Left lobe of liver (tissue), 2 donors: ENCODE measurements at regions not wholly inside any gene's neighbourhood (a gene's known extent, or its start where the extent isn't known, plus 50 kb on each side); places are given as distances from the start of the nearest gene placed in this dataset.
"Not testable (repeated sequence)": the region's sequence is repeated elsewhere in the genome, so short reads cannot be mapped to it uniquely, and the experiment has no call there.

ENCODE experiments used
- ATAC-seq: fragments of 200-7000 bp; cut with Tn5 transposase; one replicate; pipeline ENCODE4 v1.9.1; 2020; ENCODE audit warnings: mild to moderate bottlenecking, moderate library complexity
- DNase-seq: peaks from one replicate; pipeline ENCODE4 v3.0.0-alpha.2; 2020; ENCODE audit warnings: low spot score
- donor health status: DM: no; HTN: no; CAD: no; lungs with moderate emphysema.
- donor health status: DM: no; HTN: yes; CAD: no.

DNA sequence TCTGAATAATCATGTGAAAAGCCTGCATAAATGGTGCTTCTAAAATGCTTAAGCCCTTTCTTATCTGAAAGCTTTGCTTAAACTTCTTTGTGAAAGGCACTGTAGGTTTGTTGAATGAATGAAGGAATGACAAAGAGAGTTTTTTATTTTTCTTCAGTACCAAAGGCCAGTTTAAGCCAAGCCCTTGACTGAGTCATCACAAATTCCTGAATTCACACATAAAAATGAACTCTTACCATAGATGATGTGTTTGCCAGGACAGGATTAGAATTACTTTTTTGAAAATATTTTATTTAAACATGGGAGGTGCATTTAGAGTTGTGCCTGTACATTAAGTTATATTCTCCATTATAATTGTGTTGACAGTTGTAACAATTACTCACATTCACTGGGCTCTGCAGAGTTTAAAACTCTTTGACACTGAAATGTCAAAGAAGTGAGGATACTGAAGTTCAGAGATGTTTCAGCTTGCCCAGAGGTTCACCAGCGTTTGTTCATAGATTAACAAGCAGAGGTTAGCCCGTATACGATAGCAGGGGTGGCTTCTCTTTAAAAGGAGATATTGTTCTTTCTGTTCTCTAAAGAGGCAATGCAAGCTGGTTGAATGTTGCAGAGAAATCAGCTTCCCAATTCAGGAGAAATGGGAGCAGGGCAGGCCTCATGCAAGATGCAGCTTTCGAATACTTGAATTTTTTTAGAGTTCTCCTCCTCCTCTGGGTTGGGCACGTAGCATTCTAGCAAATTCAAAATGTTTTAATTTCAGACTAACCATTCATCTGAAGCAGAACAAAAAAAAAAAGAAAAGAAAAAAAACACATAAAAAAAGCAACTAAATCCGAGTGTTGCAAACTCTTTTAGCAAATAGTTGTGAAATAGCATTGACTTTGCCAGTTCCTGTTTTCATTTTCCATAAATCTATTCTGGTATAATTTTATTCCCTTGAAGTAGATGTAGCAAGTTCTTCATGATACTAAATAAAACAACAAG, 358.7 kb upstream of the KLF4 start:
- DNase-seq (no peak), ATAC-seq (no peak)

DNA sequence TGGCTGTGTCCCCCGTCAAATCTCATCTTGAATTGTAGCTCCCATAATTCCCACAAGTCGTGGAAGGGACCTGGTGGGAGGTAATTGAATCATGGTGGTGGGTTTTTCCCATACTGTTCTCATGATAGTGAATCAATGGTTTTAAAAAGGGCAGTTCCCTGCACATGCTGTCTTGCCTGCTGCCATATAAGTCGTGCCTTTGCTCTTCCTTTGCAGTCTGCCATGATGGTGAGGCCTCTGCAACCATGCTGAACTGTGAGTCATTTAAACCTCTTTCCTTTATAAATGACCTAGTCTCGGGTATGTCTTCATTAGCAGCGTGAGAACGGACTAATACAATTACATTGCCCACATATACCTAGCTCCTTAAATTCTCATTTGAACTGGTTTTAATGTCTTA, 353.0 kb upstream of the KLF4 start:
- ATAC-seq: no peak
- no peak for DNase-seq

DNA sequence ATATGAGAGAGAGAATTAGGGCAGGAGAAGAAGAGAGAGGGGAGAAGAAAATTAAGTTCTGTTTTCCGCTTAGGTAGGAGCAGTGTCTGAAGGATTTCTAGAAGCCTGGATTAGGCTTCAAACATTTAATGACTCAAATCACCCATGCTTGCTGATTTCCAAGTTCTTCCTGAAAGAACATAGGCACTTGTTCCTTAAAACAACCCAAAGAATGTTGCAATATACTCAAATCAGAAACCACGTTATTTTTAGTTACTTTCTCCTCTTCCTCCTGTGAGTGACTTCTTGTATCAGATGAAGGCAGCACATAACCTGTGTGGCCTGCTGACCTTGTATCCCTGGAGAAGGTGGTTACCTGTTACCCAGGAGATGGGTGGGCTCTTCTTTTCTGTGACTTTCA, 351.5 kb upstream of the KLF4 start:
- ATAC-seq: no peak
- DNase-seq: no peak

DNA sequence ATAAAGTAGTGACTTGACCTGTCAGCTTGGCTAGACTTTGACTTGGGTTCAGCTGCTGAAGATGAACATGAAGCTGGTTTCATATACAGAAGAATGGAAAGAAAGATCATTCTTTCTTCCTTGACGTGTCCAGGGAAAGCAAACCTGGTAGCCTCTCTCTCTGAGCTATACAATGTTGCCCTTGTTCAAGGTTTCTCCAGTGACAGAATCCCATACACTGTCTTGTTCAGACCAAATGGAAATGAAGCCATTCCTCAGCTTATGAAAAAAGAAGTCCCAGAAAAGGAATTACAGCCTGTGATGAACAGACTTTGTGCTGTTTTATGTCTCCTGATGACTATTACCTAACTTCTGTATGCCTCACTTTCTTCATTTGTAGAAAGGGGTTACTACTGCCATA, 349.8 kb upstream of the KLF4 start:
- DNase-seq: no peak
- ATAC-seq: no peak

DNA sequence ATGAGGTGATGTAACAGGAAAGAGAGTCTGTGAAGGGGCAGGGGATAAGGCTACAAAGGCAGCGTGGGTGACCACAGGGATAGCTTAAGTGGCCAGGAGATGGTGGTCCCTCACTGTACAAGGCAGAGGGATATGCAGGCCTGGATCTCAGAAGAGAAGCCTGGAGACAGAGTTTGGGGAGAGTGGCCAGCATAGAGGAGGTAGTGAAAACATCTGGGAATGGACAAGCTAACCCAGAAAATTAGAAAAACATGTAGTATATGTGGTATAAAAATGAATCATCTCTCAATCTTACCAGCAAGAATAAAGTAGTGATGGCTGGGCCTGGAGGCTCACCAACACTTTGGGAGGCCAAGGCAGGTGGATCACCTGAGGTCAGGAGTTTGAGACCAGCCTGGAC, 349.2 kb upstream of the KLF4 start:
- ATAC-seq: no peak
- no peak for DNase-seq

DNA sequence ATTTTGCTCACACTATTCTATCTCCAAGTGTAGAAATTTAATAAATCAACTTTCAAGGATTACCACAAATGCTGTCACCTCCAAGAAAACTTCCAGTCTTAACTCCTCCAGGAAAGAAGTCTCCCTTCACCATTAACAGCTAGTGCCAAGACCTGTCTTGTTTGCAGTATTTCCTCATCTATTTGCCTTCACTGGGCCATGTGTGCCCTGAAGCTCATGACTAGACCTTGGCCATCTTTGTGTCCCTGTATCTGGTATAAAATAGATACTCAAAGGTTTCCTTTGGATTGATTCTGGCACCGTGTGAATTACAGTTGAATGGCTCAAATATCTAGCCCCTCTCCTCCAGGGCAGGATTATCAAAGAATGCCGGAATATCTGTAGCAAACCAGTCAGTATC, 346.7 kb upstream of the KLF4 start:
- ATAC-seq: peak; percentile 78
- DNase-seq: no peak

DNA sequence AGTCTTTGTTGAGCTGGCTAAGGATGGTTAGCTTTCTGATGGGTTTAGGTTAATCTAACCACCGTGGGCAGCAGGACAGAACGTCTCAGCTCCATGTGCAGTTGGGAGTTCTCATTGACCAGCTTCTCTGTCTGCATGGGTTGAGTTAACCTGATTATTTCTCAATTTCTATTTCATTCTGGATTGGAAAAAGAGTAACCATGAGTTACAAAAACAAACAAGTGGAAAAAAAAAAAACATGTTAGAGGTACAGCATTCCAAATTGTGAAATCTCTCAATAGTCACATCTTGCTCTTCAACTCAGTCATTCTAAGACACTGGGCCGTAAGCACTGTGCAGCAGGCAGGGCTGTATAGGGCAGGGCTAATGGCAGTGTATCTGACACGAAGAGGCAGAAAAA, 343.7 kb upstream of the KLF4 start:
- ATAC-seq (peak; percentile 72), DNase-seq (no peak)

DNA sequence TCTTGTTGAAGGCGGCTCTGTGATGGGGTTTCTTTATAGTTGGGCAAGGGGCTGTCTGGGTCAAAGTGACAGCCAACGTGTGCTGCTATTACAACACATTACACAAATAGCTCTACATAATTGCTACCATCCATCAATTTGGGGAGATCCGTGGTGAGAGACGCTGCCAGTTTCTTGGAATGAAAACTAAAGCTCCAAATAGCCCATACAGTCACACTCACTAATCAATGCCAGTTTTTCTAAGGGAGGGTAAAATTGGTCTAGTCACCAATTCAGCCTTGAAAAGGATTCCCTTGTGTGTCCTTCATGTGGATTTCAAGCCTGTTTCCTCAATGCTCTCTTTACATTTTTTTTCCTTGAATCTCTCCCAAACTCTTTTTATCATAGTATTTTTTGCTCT, 343.3 kb upstream of the KLF4 start:
- no peak for ATAC-seq

DNA sequence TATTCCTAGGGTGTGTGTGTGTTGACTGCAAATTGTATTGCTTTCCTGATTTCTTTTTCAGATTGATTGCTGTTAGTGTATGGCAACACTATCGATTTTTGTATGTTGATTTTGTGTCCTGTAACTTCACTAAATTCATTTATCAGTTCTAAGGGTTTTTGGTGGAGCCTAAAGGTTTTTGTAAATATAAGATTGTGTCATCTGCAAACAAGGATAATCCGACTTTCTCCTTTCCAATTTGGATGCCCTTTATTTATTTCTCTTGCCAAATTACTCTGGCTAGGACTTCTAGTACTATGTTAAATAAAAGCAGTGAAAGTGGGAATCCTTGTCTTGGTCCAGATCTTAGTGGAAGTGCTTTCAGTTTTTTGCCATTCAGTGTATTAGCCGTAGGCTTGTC, 340.9 kb upstream of the KLF4 start:
- no peak for DNase-seq

More for the DNA sequence above, 343.3 kb upstream of the KLF4 start:
- DNase-seq: no peak

DNA sequence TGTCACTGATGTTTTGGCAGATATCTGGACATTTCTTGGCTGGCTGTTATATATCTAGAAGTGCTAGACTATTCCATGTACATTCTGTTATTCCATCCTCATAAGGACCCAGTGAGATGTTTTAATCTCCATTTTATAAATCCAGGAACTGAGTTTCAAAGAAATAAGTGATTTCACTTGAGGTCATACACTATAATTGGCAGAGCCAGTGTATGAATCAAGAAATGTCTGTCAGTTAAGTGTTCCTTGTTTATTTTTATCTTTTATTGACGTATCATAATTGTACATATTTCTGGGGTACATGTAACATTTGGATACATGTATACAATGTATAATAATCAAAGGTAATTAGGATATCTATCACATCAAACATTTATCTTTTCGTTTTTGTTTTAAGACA, 338.3 kb upstream of the KLF4 start:
- no peak for ATAC-seq
- DNase-seq: no peak

More for the DNA sequence above, 340.9 kb upstream of the KLF4 start:
- peak; percentile 66 for ATAC-seq

DNA sequence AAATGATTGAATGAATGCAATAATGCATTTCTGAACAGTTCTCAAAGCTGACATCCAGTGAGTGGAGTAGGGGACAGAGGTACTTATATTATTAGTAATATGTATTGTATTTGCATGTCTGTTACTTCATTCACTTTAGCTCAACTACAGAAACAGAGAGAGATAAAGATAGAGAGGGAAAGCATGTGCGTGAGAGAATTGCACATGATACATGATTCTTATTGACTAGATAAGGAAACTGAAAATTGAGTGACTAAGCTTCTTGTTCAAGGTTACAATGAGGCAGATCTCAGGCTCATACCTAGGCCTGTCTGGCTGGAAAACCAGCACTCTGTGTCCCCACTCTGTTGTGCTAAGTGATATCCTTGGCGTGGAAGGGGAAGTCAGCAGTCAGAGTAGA, 337.7 kb upstream of the KLF4 start:
- no peak for DNase-seq
- ATAC-seq: no peak

DNA sequence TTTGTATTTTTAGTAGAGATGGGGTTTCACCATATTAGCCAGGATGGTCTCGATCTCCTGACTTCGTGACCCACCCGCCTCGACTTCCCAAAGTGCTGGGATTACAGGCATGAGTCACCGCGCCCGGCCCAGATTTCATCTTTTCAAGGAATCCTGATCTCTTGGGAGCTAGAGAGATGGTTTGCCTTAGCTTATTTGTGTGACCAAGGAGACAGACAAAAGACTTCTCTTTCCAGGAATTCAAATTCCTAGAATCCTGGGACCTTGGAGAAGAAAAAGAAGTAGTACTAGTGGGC, 337.1 kb upstream of the KLF4 start:
- not testable (repeated sequence) for ATAC-seq, DNase-seq

DNA sequence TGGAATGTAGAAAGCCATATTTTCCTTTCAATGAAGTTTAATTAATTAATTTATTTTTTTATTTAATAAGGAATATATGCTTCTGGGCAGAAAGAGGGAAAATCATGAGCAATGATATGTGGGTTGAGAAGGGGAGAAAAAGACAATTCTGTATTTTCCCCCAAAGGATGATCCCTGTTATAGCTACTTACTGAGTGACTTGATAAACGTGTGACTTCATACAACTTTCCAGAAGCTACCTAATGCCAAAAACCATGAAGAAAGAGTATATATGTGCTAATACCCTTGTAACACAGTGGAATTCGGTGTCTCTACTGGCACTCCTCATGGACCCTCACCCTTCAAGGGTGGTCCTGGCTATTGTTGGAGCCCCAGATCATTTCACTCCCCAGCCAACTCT, 335.0 kb upstream of the KLF4 start:
- ATAC-seq (no peak), DNase-seq (no peak)

DNA sequence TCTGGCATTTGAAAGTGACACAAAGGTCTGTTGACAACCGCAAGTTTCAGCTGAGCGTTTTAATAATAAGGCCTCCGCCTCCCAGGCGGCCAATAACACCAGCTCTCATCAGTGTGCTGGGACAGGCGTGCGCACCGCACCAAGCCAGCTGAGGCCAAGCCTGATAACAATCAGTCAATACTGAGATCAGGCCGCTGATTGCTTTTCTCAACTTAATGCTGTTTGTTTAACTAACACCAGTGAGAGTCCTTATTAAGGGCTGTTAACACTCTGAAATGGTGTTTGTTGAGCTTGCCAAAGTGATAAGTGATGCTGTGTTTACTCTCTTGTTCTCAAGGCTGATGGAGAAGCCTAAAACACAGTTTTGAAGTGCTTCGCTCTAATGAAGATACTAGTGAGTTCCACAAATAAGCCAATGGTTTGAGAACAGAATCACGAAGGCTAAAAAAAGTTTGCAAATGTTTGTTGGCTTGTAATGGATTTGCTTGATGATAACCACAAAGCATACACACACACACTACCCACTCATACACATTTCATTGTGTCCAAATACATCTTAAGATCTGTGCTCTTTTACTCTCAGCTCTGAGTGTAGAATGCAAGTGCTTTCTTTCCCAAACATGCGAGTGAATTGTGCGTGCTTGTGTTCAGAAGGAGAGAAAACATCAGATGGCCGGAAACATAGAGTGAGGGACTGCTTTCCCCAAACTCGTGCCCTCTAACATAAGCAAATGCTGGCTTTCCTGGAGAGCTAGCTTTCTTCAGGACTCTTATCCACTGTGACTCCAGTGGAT, 330.4 kb upstream of the KLF4 start:
- peak; percentile 50 for ATAC-seq
- no peak for DNase-seq

DNA sequence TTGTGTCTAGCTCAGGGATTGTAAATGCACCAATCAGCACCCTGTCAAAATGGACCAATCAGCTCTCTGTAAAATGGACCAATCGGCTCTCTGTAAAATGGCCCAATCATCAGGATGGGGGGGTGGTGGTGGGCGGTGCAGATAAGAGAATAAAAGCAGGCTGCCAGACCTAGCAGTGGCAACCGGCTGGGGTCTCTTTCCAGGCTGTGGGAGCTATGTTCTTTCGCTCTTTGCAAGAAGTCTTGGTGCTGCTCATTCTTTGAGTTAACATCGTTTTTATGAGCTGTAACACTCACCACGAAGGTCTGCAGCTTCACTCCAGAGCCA, 328.9 kb upstream of the KLF4 start:
- not testable (repeated sequence) for DNase-seq, ATAC-seq

DNA sequence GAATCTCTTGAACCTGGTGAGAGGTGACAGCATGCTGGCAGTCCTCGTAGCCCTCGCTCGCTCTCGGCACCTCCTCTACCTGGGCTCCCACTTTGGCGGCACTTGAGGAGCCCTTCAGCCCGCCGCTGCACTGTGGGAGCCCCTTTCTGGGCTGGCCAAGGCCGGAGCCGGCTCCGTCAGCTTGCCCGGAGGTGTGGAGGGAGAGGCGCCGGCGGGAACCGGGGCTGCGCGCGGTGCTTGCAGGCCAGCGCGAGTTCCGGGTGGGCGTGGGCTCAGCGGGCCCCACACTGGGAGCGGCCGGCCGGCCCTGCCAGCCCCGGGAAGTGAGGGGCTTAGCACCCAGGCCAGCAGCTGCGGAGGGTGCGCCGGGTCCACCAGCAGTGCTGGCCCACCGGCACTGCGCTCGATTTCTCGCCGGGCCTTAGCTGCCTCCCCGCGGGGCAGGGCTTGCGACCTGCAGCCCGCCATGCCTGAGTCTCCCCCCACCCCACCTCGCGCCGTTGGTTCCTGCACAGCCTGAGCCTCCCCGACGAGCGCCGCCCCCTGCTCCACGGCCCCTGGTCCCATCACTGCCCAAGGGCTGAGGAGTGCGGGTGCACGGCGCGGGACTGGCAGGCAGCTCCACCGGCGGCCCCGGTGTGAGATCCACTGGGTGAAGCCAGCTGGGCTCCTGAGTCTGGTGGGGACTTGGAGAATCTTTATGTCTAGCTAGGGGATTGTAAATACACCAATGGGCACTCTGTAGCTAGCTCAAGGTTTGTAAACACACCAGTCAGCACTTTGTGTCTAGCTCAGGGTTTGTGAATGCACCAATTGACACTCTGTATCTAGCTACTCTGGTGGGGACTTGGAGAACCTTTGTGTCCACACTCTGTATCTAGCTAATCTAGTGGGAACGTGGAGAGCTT, 328.3 kb upstream of the KLF4 start:
- ATAC-seq, DNase-seq: not testable (repeated sequence)

DNA sequence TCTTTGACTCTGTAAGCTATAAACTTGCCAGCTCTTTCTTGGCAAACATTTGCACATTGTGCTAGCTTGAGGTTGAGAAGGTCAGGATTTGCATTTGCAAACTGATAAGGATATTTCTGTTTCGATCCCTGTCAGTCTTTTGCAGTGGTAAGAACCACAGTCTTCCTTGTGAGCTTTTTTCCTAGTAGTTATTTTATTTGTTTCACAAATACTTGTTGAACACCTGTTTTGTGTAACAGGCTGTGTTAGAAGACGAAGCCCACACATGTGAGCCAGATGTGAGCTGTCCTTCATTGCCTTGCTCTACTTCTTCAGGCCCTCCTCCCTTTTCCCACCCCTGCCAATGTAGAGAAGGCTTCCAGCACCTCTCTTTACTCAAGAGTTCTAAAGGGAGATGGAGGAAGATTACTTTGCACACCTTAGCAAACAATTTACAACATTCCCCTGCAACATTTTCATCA, 327.0 kb upstream of the KLF4 start:
- DNase-seq (no peak), ATAC-seq (peak; percentile 72)

DNA sequence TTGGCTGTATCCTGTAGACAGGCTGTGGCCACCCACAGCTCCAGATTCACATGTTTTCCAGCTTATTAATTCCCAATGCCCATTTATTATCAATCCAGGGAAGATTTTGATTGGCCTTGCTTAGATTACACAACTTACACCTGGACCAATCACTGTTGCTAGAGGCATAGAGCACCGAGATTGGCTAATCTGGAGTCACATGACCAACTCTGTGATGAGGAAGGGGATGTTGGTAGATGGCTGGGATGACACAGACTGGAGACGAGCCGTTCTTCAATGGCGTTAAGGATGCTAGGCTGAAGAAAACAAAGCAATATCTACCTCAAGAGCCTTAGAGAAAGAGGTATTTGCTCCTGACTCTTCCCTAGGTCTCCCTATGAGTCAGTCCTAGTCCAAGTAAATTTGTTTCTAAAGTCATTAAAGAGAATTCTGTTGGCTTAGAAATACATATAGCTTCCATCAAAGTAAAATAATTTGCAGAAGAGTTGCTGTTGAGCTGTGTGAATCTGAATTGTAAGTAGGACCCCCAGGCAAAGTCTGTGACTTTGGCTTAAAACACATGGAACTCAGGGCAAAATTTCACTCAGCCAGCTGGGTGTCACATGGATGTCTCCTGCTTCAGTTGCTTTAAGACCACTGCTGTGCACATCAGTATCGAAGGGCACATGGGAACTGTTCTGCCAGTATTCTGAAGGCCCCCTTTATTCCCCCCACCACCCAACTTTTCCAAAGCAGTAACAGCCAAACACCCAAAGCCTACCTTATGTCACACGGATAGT, 326.4 kb upstream of the KLF4 start:
- no peak for ATAC-seq
- no peak for DNase-seq

DNA sequence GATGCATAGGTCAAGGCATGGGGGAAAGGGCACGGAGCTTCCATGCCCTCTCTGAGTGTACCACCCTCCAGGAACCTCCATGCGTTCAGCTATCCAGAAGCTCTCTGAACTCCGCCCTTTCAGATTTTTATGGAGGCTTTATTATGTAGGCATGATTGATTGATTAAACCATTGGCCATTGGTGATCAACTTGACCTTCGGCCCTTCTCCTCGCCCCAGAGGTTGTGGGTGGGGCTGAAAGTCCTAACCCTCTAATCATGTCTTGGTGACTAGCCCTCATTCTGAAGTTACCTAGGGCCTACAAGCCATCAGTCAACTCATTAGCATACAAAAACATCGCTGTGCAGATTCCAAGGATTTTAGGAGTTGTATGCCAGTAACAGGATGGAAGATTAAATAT, 323.7 kb upstream of the KLF4 start:
- ATAC-seq (no peak), DNase-seq (no peak)

DNA sequence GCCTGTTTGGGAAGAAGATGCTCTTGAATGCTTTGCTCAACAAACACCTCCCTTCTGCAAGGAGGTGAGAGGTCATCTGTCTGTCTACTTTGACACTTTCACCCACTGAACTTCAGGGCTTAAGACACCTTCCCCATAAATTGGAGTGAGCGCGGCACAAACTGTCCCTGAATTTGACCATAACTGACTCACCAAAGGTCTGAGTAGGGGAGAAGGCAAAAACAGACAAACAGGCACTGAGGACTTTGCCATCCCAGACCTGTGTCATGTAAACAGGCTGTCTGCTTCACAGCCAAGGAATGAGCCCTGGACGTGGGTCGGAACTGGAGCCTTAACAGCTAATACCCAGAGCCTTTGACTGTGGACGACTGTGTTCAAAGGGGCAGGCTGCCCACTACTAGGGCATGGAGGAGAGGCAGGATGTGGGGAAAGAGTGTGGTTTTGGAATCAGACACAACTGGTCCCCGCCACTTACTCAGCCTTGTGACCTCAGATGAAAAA, 320.9 kb upstream of the KLF4 start:
- no peak for ATAC-seq
- no peak for DNase-seq
